ENCODE measurements at regions not wholly inside any gene's neighbourhood (a gene's known extent, or its start where the extent isn't known, plus 50 kb on each side); places are given as distances from the start of the nearest gene placed in this dataset.
"Not testable (repeated sequence)": the region's sequence is repeated elsewhere in the genome, so short reads cannot be mapped to it uniquely, and the experiment has no call there.

DNA sequence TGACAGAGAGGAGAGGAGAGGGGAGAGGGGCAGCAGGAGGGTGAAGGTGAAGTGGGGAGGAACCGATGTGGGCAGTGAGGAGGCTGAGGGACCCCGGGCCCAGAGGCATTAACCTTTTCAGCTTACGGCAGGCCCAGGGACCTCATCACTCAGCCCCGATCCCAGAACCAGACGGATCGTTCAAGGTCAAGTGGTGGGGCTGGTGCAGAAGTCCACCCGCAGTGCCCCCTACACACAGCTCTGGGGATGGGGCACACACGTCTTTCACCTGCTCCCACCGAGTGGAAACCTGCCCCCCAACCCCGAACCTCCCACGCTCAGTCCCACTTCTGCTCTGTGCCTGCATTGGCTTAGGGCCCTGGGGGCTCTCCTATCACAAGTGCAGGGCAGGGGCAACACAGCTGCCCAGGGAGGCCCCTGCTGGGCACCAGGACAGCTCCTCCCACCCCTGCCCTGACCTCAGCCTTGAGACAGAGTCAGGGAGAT, 81.9 kb upstream of the GOLGA6L4 start:
- DNase-seq, result not testable (repeated sequence)

GRCh38 chr15:84154314-84154713, 81.3 kb upstream of the GOLGA6L4 start:
- DNase-seq, result not testable (repeated sequence)

GRCh38 chr15:84154787-84155186, 80.8 kb upstream of the GOLGA6L4 start:
- not testable (repeated sequence) for DNase-seq

GRCh38 chr15:84155792-84156587, 79.6 kb upstream of the GOLGA6L4 start:
- not testable (repeated sequence) for DNase-seq

DNA sequence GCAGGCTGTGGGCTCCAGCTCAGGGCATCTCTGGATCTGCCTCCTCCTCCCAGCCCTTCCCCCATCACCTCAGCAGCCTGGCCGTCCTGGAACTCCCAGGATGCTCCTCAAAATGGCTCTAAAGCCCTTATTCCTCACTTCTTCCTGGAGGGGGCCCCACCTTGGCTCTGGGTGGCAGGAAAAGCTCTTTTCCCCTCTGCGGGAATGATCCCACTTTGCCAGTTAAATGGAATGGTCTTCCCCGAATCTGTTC, 79.1 kb upstream of the GOLGA6L4 start:
- DNase-seq, result not testable (repeated sequence)

DNA sequence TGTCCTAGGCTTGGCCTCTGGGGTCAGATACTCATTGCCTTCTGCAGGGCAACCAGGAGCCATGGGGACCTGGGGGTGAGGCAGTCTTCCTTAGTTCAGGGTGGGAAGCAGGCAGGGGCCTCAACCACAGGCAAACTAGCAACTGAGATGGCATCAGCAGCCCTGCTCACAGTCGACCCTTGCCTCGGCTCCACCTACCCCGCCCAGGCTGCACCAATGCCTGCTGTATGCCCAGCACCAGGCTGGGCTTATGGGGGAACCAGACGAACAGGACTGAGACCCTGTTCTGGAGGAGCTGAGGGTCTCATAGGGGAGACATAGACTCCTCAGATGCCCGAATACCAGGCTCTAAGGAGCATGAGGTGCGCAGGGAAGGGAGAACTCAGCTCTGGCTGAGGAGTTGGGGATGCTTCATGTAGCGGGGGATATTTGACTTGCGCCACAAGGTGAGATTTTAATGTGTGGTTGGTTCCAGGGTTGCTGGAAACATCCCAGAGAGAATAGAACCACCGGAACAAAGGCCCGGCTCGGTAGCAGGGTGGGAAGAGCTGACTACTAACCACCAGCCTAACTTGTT, 78.4 kb upstream of the GOLGA6L4 start:
- not testable (repeated sequence) for DNase-seq

GRCh38 chr15:84157857-84158256, 77.7 kb upstream of the GOLGA6L4 start:
- DNase-seq, result not testable (repeated sequence)

- not testable (repeated sequence) for DNase-seq
Measured at GRCh38 chr15:84159346-84160269, 76.0 kb upstream of the GOLGA6L4 start.

- not testable (repeated sequence) for DNase-seq
Measured at GRCh38 chr15:84164423-84165292, 70.9 kb upstream of the GOLGA6L4 start.

GRCh38 chr15:84170029-84170428, 65.5 kb upstream of the GOLGA6L4 start:
- DNase-seq, result not testable (repeated sequence)

- DNase-seq, result not testable (repeated sequence)
Measured at GRCh38 chr15:84173231-84173610, 62.4 kb upstream of the GOLGA6L4 start.
